DND-41 (cell line): ENCODE measurements at regions not wholly inside any gene's neighbourhood (a gene's known extent, or its start where the extent isn't known, plus 50 kb on each side); places are given as distances from the start of the nearest gene placed in this dataset.
"Not testable (repeated sequence)": the region's sequence is repeated elsewhere in the genome, so short reads cannot be mapped to it uniquely, and the experiment has no call there.

Experiments used
- EZH2 ChIP-seq: IDR thresholded peaks from 3 replicates; pipeline ENCODE4 v1.6.1; 2012; ENCODE audit warnings: borderline replicate concordance, low read depth, mild to moderate bottlenecking, moderate library complexity, low read length, inconsistent platforms; ENCODE audit not compliant: severe bottlenecking
- TF ChIP-seq, protein P1 (sequence below): IDR thresholded peaks from 2 replicates; pipeline ENCODE4 v1.5.1; 2012; ENCODE audit warnings: borderline replicate concordance, low read length, moderate library complexity, mild to moderate bottlenecking; ENCODE audit not compliant: poor library complexity, severe bottlenecking; ENCODE audit errors: extremely low read depth

GRCh38 chr2:87476936-87477335 lies 271.0 kb upstream of the PLGLB2 start:
- TF ChIP-seq, protein P1, sequence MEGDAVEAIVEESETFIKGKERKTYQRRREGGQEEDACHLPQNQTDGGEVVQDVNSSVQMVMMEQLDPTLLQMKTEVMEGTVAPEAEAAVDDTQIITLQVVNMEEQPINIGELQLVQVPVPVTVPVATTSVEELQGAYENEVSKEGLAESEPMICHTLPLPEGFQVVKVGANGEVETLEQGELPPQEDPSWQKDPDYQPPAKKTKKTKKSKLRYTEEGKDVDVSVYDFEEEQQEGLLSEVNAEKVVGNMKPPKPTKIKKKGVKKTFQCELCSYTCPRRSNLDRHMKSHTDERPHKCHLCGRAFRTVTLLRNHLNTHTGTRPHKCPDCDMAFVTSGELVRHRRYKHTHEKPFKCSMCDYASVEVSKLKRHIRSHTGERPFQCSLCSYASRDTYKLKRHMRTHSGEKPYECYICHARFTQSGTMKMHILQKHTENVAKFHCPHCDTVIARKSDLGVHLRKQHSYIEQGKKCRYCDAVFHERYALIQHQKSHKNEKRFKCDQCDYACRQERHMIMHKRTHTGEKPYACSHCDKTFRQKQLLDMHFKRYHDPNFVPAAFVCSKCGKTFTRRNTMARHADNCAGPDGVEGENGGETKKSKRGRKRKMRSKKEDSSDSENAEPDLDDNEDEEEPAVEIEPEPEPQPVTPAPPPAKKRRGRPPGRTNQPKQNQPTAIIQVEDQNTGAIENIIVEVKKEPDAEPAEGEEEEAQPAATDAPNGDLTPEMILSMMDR = not testable (repeated sequence)
- not testable (repeated sequence) for TF ChIP-seq EZH2
